ENCODE measurements at regions not wholly inside any gene's neighbourhood (a gene's known extent, or its start where the extent isn't known, plus 50 kb on each side); places are given as distances from the start of the nearest gene placed in this dataset.

DNA sequence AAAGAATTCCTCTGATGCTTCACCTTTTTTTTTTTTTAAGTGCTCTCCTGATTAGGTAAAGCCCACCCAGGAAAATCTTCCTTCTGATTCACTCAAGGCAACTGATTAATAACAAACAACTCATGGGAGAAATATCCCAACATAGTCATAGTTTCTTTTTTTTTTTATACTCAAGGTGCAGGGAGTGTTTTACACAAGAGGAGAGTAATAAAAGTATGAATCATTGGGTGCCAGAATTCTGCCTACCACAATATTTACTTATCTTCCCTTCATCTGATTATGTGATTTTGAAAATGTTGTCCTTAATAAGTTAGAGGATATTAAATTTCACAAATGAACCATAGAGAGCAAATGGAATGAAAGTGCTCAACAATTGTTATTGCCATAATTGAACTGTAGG is 329.9 kb downstream of the TECRL start:
- TF ChIP-seq EZH2phosphoT487 (IDR thresholded peaks at IDR 0.05; ENCODE audit: borderline replicate concordance, low read length), result no peak
- TF ChIP-seq, protein P1, sequence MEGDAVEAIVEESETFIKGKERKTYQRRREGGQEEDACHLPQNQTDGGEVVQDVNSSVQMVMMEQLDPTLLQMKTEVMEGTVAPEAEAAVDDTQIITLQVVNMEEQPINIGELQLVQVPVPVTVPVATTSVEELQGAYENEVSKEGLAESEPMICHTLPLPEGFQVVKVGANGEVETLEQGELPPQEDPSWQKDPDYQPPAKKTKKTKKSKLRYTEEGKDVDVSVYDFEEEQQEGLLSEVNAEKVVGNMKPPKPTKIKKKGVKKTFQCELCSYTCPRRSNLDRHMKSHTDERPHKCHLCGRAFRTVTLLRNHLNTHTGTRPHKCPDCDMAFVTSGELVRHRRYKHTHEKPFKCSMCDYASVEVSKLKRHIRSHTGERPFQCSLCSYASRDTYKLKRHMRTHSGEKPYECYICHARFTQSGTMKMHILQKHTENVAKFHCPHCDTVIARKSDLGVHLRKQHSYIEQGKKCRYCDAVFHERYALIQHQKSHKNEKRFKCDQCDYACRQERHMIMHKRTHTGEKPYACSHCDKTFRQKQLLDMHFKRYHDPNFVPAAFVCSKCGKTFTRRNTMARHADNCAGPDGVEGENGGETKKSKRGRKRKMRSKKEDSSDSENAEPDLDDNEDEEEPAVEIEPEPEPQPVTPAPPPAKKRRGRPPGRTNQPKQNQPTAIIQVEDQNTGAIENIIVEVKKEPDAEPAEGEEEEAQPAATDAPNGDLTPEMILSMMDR (IDR thresholded peaks at IDR 0.05; ENCODE audit: low read depth, low read length, poor library complexity, severe bottlenecking), result no peak

All from DOHH2 (cell line).